Myocyte (in vitro differentiated cells): ENCODE measurements at regions not wholly inside any gene's neighbourhood (a gene's known extent, or its start where the extent isn't known, plus 50 kb on each side); places are given as distances from the start of the nearest gene placed in this dataset.

Source experiments
- DNase-seq: peaks from one replicate; pipeline ENCODE4 v3.0.0-alpha.2; 2012; ENCODE audit warnings: low read depth

GRCh38 chr4:119933606-119934005 is 133.0 kb downstream of the MAD2L1 start:
- DNase-seq, result no peak

GRCh38 chr4:119932277-119932676 is 134.4 kb downstream of the MAD2L1 start:
- no peak for DNase-seq

GRCh38 chr4:119930546-119930945 is 136.1 kb downstream of the MAD2L1 start:
- DNase-seq, result no peak

GRCh38 chr4:119921830-119922229 is 144.8 kb downstream of the MAD2L1 start:
- DNase-seq, result no peak

- no peak for DNase-seq
Measured at GRCh38 chr4:119906277-119906676, 160.4 kb downstream of the MAD2L1 start.

GRCh38 chr4:119898211-119898610 is 168.4 kb downstream of the MAD2L1 start:
- no peak for DNase-seq

- DNase-seq, result no peak
Measured at GRCh38 chr4:119897260-119897659, 169.4 kb downstream of the MAD2L1 start.

GRCh38 chr4:119894650-119895208 is 171.9 kb downstream of the MAD2L1 start:
- no peak for DNase-seq

GRCh38 chr4:119873794-119874325 is 192.8 kb downstream of the MAD2L1 start:
- no peak for DNase-seq

GRCh38 chr4:119873132-119873531 is 193.5 kb downstream of the MAD2L1 start:
- no peak for DNase-seq

GRCh38 chr4:119872371-119873016 is 194.2 kb downstream of the MAD2L1 start:
- DNase-seq, result no peak

GRCh38 chr4:119870856-119871255 is 195.8 kb downstream of the MAD2L1 start:
- no peak for DNase-seq

- no peak for DNase-seq
Measured at GRCh38 chr4:119865789-119866188, 200.9 kb downstream of the MAD2L1 start.

GRCh38 chr4:119865389-119865788 is 201.3 kb downstream of the MAD2L1 start:
- no peak for DNase-seq

GRCh38 chr4:119861731-119862130 is 204.9 kb downstream of the MAD2L1 start:
- no peak for DNase-seq

GRCh38 chr4:119858176-119858575 is 208.5 kb downstream of the MAD2L1 start:
- no peak for DNase-seq

GRCh38 chr4:119854364-119854763 is 212.3 kb downstream of the MAD2L1 start:
- DNase-seq, result no peak

GRCh38 chr4:119851649-119852048 is 215.0 kb downstream of the MAD2L1 start:
- no peak for DNase-seq

- no peak for DNase-seq
Measured at GRCh38 chr4:119841361-119841760, 212.8 kb upstream of the PDE5A start.

- no peak for DNase-seq
Measured at GRCh38 chr4:119835613-119835910, 207.0 kb upstream of the PDE5A start.

GRCh38 chr4:119834906-119835612 is 206.5 kb upstream of the PDE5A start:
- no peak for DNase-seq

- DNase-seq, result no peak
Measured at GRCh38 chr4:119833611-119834010, 205.0 kb upstream of the PDE5A start.

GRCh38 chr4:119832776-119833175 is 204.2 kb upstream of the PDE5A start:
- DNase-seq, result no peak
